ENCODE measurements at regions not wholly inside any gene's neighbourhood (a gene's known extent, or its start where the extent isn't known, plus 50 kb on each side); places are given as distances from the start of the nearest gene placed in this dataset.

DNA sequence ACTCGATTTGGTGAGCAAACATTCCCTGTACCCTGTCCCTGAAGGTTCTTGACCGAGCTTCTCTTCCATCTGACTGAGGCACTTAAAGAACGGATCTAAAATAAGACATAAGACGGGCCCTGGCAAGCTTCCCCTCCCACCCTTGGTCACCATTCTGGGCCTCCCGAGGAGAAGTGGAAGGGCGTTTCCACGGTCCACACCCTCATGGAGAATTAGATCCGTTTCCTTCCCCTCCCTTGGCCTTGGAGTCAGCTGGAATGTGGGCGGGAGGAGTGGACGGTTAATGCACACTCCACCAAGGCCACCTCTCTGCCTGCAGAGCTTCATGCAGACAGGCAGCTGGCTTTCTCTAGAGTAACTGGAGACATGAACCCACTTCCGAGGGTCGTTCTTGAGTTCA is 257.3 kb upstream of the APCDD1 start:
- H3K27ac Mint-ChIP-seq (ENCODE audit: unreplicated experiment), result no peak overlapping the region
- no peak overlapping the region for H3K4me3 Mint-ChIP-seq (ENCODE audit: unreplicated experiment)
- H3K27me3 ChIP-seq (replicated peaks; ENCODE audit: control insufficient read depth, insufficient read depth, low read length), result no peaks in the 10 kb centered on the region
- intact Hi-C loops (cut with micrococcal nuclease; ENCODE audit: unreplicated experiment), result no loop called here
- TF ChIP-seq, protein P1, sequence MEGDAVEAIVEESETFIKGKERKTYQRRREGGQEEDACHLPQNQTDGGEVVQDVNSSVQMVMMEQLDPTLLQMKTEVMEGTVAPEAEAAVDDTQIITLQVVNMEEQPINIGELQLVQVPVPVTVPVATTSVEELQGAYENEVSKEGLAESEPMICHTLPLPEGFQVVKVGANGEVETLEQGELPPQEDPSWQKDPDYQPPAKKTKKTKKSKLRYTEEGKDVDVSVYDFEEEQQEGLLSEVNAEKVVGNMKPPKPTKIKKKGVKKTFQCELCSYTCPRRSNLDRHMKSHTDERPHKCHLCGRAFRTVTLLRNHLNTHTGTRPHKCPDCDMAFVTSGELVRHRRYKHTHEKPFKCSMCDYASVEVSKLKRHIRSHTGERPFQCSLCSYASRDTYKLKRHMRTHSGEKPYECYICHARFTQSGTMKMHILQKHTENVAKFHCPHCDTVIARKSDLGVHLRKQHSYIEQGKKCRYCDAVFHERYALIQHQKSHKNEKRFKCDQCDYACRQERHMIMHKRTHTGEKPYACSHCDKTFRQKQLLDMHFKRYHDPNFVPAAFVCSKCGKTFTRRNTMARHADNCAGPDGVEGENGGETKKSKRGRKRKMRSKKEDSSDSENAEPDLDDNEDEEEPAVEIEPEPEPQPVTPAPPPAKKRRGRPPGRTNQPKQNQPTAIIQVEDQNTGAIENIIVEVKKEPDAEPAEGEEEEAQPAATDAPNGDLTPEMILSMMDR (IDR thresholded peaks at IDR 0.05; ENCODE audit: insufficient read depth in 1 of 2, low read depth in 1 of 2, low read length in 1 of 2, severe bottlenecking in 1 of 2, unreplicated experiment in 1 of 2), result no peak
- CTCF ChIA-PET, result no interaction called here
- no peaks in the 10 kb centered on the region for H3K27me3 Mint-ChIP-seq (ENCODE audit: insufficient read depth, unreplicated experiment)
- no peak overlapping the region for H3K4me3 ChIP-seq (ENCODE audit: low read depth, low read length)
- no peak for DNase-seq
- no peaks in the 10 kb centered on the region for H3K36me3 ChIP-seq (ENCODE audit: control insufficient read depth, insufficient read depth, low read length)
- H3K4me1 ChIP-seq, result no peaks in the 10 kb centered on the region
- no peaks in the 10 kb centered on the region for H3K36me3 Mint-ChIP-seq (ENCODE audit: insufficient read depth, unreplicated experiment)
- no peaks in the 10 kb centered on the region for H3K4me1 Mint-ChIP-seq (ENCODE audit: low read depth, unreplicated experiment)
- H3K9me3 ChIP-seq, result no peaks in the 10 kb centered on the region
- H3K9me3 Mint-ChIP-seq (ENCODE audit: unreplicated experiment), result no peaks in the 10 kb centered on the region
- POLR2A ChIA-PET, result no interaction called here
- BruUV-seq (replicated peaks), result no TSS peak

DNA sequence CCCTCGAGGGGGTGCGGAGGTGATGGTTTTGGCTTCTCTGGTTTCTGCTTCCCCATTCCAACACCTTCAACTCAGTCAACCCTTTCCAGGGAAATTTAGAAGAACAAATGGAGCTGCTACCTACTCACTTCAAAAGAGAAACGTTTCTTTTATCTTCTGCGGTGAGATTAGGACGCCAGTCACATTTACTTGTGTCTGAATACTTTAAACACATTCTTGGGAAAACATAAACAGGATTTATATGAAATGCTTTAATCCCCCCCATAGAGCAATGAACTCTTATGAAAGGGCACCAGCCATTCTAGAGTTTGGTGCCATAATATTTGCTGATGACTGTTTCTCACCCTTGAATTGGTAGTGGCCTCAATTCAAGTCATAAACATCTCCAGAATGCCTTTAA is 253.2 kb upstream of the APCDD1 start:
- Mint-ChIP-seq H3K9me3 (ENCODE audit: unreplicated experiment) (no peaks in the 10 kb centered on the region), H3K27ac (ENCODE audit: unreplicated experiment) (no peak overlapping the region), H3K4me3 (ENCODE audit: unreplicated experiment) (no peak overlapping the region), H3K36me3 (ENCODE audit: insufficient read depth, unreplicated experiment) (no peaks in the 10 kb centered on the region), H3K4me1 (ENCODE audit: low read depth, unreplicated experiment) (no peaks in the 10 kb centered on the region), H3K27me3 (ENCODE audit: insufficient read depth, unreplicated experiment) (no peaks in the 10 kb centered on the region)
- no TSS peak for BruUV-seq (replicated peaks)
- TF ChIP-seq, protein P1 (IDR thresholded peaks at IDR 0.05; ENCODE audit: insufficient read depth in 1 of 2, low read depth in 1 of 2, low read length in 1 of 2, severe bottlenecking in 1 of 2, unreplicated experiment in 1 of 2), result no peak
- ChIA-PET POLR2A (no interaction called here), CTCF (no interaction called here)
- Histone ChIP-seq H3K4me3 (ENCODE audit: low read depth, low read length) (no peak overlapping the region), H3K36me3 (ENCODE audit: control insufficient read depth, insufficient read depth, low read length) (no peaks in the 10 kb centered on the region), H3K27me3 (replicated peaks; ENCODE audit: control insufficient read depth, insufficient read depth, low read length) (no peaks in the 10 kb centered on the region), H3K4me1 (no peaks in the 10 kb centered on the region), H3K9me3 (no peaks in the 10 kb centered on the region)
- intact Hi-C loops (cut with micrococcal nuclease; ENCODE audit: unreplicated experiment), result no loop called here
- DNase-seq, result no peak

DNA sequence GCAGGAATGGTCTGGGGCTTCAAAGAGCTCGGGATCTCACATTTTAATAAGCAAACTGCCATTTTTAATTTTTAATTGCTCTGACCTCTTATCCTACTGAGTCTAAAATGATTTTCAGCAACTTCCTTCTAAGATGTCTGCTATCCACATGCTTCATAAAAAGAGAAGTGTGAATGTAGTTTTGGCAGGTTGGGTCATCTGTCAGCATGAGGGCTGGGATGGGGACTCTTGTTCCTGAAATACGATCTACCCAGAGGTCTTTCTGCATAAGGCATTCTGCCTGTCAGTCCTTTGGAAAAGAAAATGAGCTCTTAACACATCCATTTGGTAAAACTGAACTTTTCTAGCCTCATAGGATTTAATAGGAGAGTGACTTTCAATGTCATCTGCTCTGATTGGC is 252.8 kb upstream of the APCDD1 start:
- Mint-ChIP-seq H3K27me3 (ENCODE audit: insufficient read depth, unreplicated experiment) (no peaks in the 10 kb centered on the region), H3K27ac (ENCODE audit: unreplicated experiment) (no peak overlapping the region), H3K36me3 (ENCODE audit: insufficient read depth, unreplicated experiment) (no peaks in the 10 kb centered on the region), H3K9me3 (ENCODE audit: unreplicated experiment) (no peaks in the 10 kb centered on the region), H3K4me1 (ENCODE audit: low read depth, unreplicated experiment) (no peaks in the 10 kb centered on the region), H3K4me3 (ENCODE audit: unreplicated experiment) (no peak overlapping the region)
- intact Hi-C loops (cut with micrococcal nuclease; ENCODE audit: unreplicated experiment), result no loop called here
- DNase-seq, result no peak
- no peak overlapping the region for H3K4me3 ChIP-seq (ENCODE audit: low read depth, low read length)
- 0 out of 2 replicates have a peak, but pooled peaks cover 1% of the 10 kb centered on the region for H3K27me3 ChIP-seq (replicated peaks; ENCODE audit: control insufficient read depth, insufficient read depth, low read length)
- no peaks in the 10 kb centered on the region for H3K4me1 ChIP-seq
- no peaks in the 10 kb centered on the region for H3K9me3 ChIP-seq
- H3K36me3 ChIP-seq (ENCODE audit: control insufficient read depth, insufficient read depth, low read length), result no peaks in the 10 kb centered on the region
- TF ChIP-seq, protein P1 (IDR thresholded peaks at IDR 0.05; ENCODE audit: insufficient read depth in 1 of 2, low read depth in 1 of 2, low read length in 1 of 2, severe bottlenecking in 1 of 2, unreplicated experiment in 1 of 2), result no peak
- no TSS peak for BruUV-seq (replicated peaks)
- POLR2A ChIA-PET, result no interaction called here
- CTCF ChIA-PET, result no interaction called here
